ENCODE measurements at regions not wholly inside any gene's neighbourhood (a gene's known extent, or its start where the extent isn't known, plus 50 kb on each side); places are given as distances from the start of the nearest gene placed in this dataset.

DNA sequence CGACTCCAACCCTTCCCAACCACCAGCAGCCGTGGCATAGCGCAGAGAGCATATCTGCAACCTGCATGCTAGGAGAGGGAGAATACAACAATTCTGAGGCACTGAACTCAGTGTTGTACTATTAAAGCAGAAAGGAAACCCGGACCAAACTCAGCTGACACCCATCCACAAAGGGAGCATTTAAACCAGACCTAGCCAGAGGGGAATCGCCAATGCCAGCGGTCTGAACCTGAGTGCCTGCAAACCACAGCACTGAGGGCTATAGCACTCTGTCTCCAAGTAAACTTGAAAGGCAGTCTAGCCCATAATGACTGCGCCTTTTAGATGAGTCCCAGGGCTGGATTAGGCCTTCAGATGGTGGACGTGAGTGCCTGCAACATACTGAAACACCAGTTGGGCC, 494.4 kb upstream of the PTPRD start:
- TF ChIP-seq, protein P1, sequence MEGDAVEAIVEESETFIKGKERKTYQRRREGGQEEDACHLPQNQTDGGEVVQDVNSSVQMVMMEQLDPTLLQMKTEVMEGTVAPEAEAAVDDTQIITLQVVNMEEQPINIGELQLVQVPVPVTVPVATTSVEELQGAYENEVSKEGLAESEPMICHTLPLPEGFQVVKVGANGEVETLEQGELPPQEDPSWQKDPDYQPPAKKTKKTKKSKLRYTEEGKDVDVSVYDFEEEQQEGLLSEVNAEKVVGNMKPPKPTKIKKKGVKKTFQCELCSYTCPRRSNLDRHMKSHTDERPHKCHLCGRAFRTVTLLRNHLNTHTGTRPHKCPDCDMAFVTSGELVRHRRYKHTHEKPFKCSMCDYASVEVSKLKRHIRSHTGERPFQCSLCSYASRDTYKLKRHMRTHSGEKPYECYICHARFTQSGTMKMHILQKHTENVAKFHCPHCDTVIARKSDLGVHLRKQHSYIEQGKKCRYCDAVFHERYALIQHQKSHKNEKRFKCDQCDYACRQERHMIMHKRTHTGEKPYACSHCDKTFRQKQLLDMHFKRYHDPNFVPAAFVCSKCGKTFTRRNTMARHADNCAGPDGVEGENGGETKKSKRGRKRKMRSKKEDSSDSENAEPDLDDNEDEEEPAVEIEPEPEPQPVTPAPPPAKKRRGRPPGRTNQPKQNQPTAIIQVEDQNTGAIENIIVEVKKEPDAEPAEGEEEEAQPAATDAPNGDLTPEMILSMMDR (IDR thresholded peaks at IDR 0.05): no peak
- no peak for TF ChIP-seq POLR2A (IDR thresholded peaks at IDR 0.05)
